IMR-90 (cell line): ENCODE measurements at regions not wholly inside any gene's neighbourhood (a gene's known extent, or its start where the extent isn't known, plus 50 kb on each side); places are given as distances from the start of the nearest gene placed in this dataset.

Experiments
- ATAC-seq: fragments of 200-7000 bp; cut with Tn5 transposase; 2 replicates; pipeline ENCODE4 v1.9.1; 2020; ENCODE audit warnings: low read depth, mild to moderate bottlenecking, moderate library complexity
- BruUV-seq: library from RNA; stranded (reverse); fragments of 400-500 nt; replicated peaks from 2 replicates; lab custom pipeline; 2021; lab: Mats Ljungman, UMichigan
- CTCF ChIA-PET: fragments of 300-600 bp; formaldehyde crosslinking; extraction: SDS; loops from one replicate; lab custom pipeline; 2021; ENCODE audit warnings: antibody characterized with exemption; lab: Yijun Ruan, JAX
- POLR2A ChIA-PET: fragments of 300-600 bp; sonication (Branson Sonifier 250); formaldehyde crosslinking; loops from one replicate; lab custom pipeline; 2022; ENCODE audit warnings: antibody characterized with exemption; ENCODE audit not compliant: unreplicated experiment; lab: Charles Lee
- DNase-seq: peaks from one replicate; pipeline ENCODE4 v3.0.0; 2013
- H2AFZ ChIP-seq: replicated peaks from 2 replicates; pipeline ENCODE3; 2013; ENCODE audit warnings: low read length, mild to moderate bottlenecking; ENCODE audit not compliant: poor library complexity
- H2AK5ac ChIP-seq: 2 replicates; pipeline ENCODE4 v1.6.1; 2013; ENCODE audit warnings: low read depth, low read length, inconsistent platforms
- H2AK9ac ChIP-seq: replicated peaks from 2 replicates; pipeline ENCODE3; 2013; ENCODE audit warnings: mild to moderate bottlenecking, low read depth, low read length, moderate library complexity; ENCODE audit not compliant: poor library complexity
- H2BK120ac ChIP-seq: 2 replicates; pipeline ENCODE4 v1.6.1; 2013; ENCODE audit warnings: low read depth, low read length, inconsistent platforms
- H2BK15ac ChIP-seq: 3 replicates; pipeline ENCODE4 v1.6.1; 2013; ENCODE audit warnings: low read depth, low read length, inconsistent platforms
- H2BK20ac ChIP-seq: 2 replicates; pipeline ENCODE4 v1.6.1; 2013; ENCODE audit warnings: low read depth, mild to moderate bottlenecking, inconsistent platforms, low read length, moderate library complexity
- H2BK5ac ChIP-seq: 2 replicates; pipeline ENCODE4 v1.6.1; 2013; ENCODE audit warnings: mild to moderate bottlenecking, low read depth, low read length, inconsistent platforms; ENCODE audit not compliant: poor library complexity, severe bottlenecking
- H3K14ac ChIP-seq: replicated peaks from 2 replicates; pipeline ENCODE4 v1.6.1; 2013; ENCODE audit warnings: low read depth, low read length, inconsistent platforms
- H3K18ac ChIP-seq: 2 replicates; pipeline ENCODE4 v1.6.1; 2013; ENCODE audit warnings: low read depth, low read length, control low read depth
- H3K23ac ChIP-seq: 2 replicates; pipeline ENCODE4 v1.6.1; 2013; ENCODE audit warnings: low read depth, low read length, inconsistent platforms
- H3K27ac ChIP-seq: 2 replicates; pipeline ENCODE4 v1.5.1; 2013; ENCODE audit warnings: mild to moderate bottlenecking, control low read depth, low read length; ENCODE audit not compliant: insufficient read depth
- H3K27me3 ChIP-seq: 2 replicates; pipeline ENCODE4 v1.6.1; 2013; ENCODE audit warnings: low read length; ENCODE audit not compliant: control insufficient read depth, insufficient read depth
- H3K36me3 ChIP-seq: 2 replicates; pipeline ENCODE4 v1.6.1; 2013; ENCODE audit warnings: low read length, mixed read lengths; ENCODE audit not compliant: control insufficient read depth, insufficient read depth
- H3K4ac ChIP-seq: 2 replicates; pipeline ENCODE4 v1.6.1; 2013; ENCODE audit warnings: low read depth, low read length, inconsistent platforms
- H3K4me1 ChIP-seq: 2 replicates; pipeline ENCODE4 v1.6.1; 2013; ENCODE audit warnings: low read length, mixed read lengths; ENCODE audit not compliant: control insufficient read depth, insufficient read depth
- H3K4me2 ChIP-seq: 2 replicates; pipeline ENCODE4 v1.6.1; 2013; ENCODE audit warnings: low read depth, mild to moderate bottlenecking, control low read depth, low read length, moderate library complexity
- H3K4me3 ChIP-seq: 2 replicates; pipeline ENCODE4 v1.5.1; 2013; ENCODE audit warnings: low read depth, mild to moderate bottlenecking, control low read depth, low read length, moderate library complexity; ENCODE audit not compliant: insufficient read depth
- H3K56ac ChIP-seq: 2 replicates; pipeline ENCODE4 v1.6.1; 2013; ENCODE audit warnings: low read length, inconsistent platforms; ENCODE audit not compliant: insufficient read depth; ENCODE audit errors: extremely low read depth
- H3K79me1 ChIP-seq, 2 experiments: 2 replicates each; pipeline ENCODE4 v1.6.1; 2013; ENCODE audit warnings: low read length in 2 of 2, inconsistent platforms in 1 of 2, low read depth in 1 of 2
- H3K9ac ChIP-seq: 2 replicates; pipeline ENCODE4 v1.6.1; 2013; ENCODE audit warnings: low read depth, low read length, control low read depth
- H3K9me1 ChIP-seq: 2 replicates; pipeline ENCODE4 v1.6.1; 2013; ENCODE audit warnings: low read length, inconsistent platforms; ENCODE audit not compliant: insufficient read depth
- H3K9me3 ChIP-seq: 2 replicates; pipeline ENCODE4 v1.6.1; 2013; ENCODE audit warnings: low read length; ENCODE audit not compliant: control insufficient read depth, insufficient read depth
- H4K20me1 ChIP-seq: 2 replicates; pipeline ENCODE4 v1.6.1; 2013; ENCODE audit warnings: low read length, inconsistent platforms; ENCODE audit not compliant: insufficient read depth
- H4K5ac ChIP-seq: 2 replicates; pipeline ENCODE4 v1.6.1; 2013; ENCODE audit warnings: mild to moderate bottlenecking, low read depth, low read length, control low read depth
- H4K8ac ChIP-seq, 2 experiments: 2 replicates each; pipeline ENCODE4 v1.6.1; 2013; ENCODE audit warnings: low read depth in 2 of 2, low read length in 2 of 2, control low read depth in 1 of 2, inconsistent platforms in 1 of 2
- H4K91ac ChIP-seq: 2 replicates; pipeline ENCODE4 v1.6.1; 2013; ENCODE audit warnings: low read depth, low read length, inconsistent platforms; ENCODE audit not compliant: insufficient read depth
- MAFK ChIP-seq: IDR thresholded peaks from 2 replicates; pipeline ENCODE4 v1.6.1; 2012; ENCODE audit warnings: low read depth, low read length, improper control_type of control experiment
- NFE2L2 ChIP-seq: fragments of 150-350 bp; IDR thresholded peaks from 2 replicates; pipeline ENCODE4 v1.6.1; 2016; ENCODE audit warnings: low read depth, mild to moderate bottlenecking, low read length
- RFX5 ChIP-seq: IDR thresholded peaks from 2 replicates; pipeline ENCODE4 v1.8.0; 2012; ENCODE audit warnings: low read depth, mild to moderate bottlenecking, low read length, moderate library complexity
- USF2 ChIP-seq: fragments of 150-350 bp; IDR thresholded peaks from 2 replicates; pipeline ENCODE4 v1.6.1; 2017; ENCODE audit warnings: mild to moderate bottlenecking, antibody characterized with exemption, low read length, low read depth
- WGBS, 2 experiments: methylation state at CpG; one replicate each; pipeline versions ENCODE4 v1.1.5 to v1.1.7; 2013; ENCODE audit warnings: missing lambda C conversion rate in 2 of 2; ENCODE audit not compliant: insufficient read length in 1 of 2; ENCODE audit errors: extremely low coverage in 2 of 2; 5-methylcytosine and 5-hydroxymethylcytosine counted together
- dilution Hi-C: fragments of 300-500 bp; cut with HindIII; formaldehyde crosslinking; loops from one replicate; pipeline ENCODE4 v1.14.3; 2018; ENCODE audit warnings: low sequenced_read_pairs; ENCODE audit not compliant: unreplicated experiment
- in situ Hi-C: fragments of 300-500 bp; cut with MboI; formaldehyde crosslinking; loops from 3 replicates; pipeline ENCODE4 v1.14.3; 2019; ENCODE audit warnings: low sequenced_read_pairs, inconsistent platforms, mixed read lengths
- intact Hi-C: fragments of 100-400 bp; cut with micrococcal nuclease; formaldehyde crosslinking; loops from 2 replicates; pipeline ENCODE4 v1.10.0; 2022

GRCh38 chr6:845101-845500 is 152.2 kb upstream of the EXOC2 start:
- Histone ChIP-seq H2AFZ (no peak overlapping the region), H3K36me3 (no peaks in the 10 kb centered on the region), H2BK15ac (no peak overlapping the region), H3K4me1 (no peaks in the 10 kb centered on the region), H3K4ac (no peak overlapping the region), H3K14ac (no peak overlapping the region), H3K9ac (no peak overlapping the region), H3K27me3 (no peaks in the 10 kb centered on the region; the same call in 1 of the 2 replicates), H3K4me3 (no peak overlapping the region), H2BK120ac (no peak overlapping the region), H3K9me3 (no peaks in the 10 kb centered on the region), H4K5ac (no peak overlapping the region), H4K20me1 (no peaks in the 10 kb centered on the region), H2BK5ac (no peak overlapping the region), H3K23ac (no peak overlapping the region), H3K27ac (no peak overlapping the region), H3K4me2 (no peak overlapping the region), H2AK5ac (no peak overlapping the region), H2BK20ac (no peak overlapping the region), H4K8ac (no peak overlapping the region), H3K56ac (no peak overlapping the region), H2AK9ac (no peak overlapping the region), H3K79me1 (no peaks in the 10 kb centered on the region), H3K9me1 (no peaks in the 10 kb centered on the region), H4K91ac (no peak overlapping the region), H3K18ac (no peak overlapping the region)
- intact Hi-C loops, result no loop called here
- no TSS peak for BruUV-seq
- TF ChIP-seq RFX5 (no peak), MAFK (no peak), NFE2L2 (no peak), USF2 (no peak)
- WGBS, 2 experiments, result no CpG with 5 or more reads among the region's 2 CpGs
- dilution Hi-C loops, result no loop called here
- ATAC-seq (no peak), DNase-seq (no peak)
- in situ Hi-C loops, result no loop called here
- POLR2A ChIA-PET, result no interaction called here
- CTCF ChIA-PET, result no interaction called here
